ENCODE measurements at regions not wholly inside any gene's neighbourhood (a gene's known extent, or its start where the extent isn't known, plus 50 kb on each side); places are given as distances from the start of the nearest gene placed in this dataset.
"Not testable (repeated sequence)": the region's sequence is repeated elsewhere in the genome, so short reads cannot be mapped to it uniquely, and the experiment has no call there.

- no peak overlapping the region for H3K4me3 Mint-ChIP-seq
- ATAC-seq (replicated peaks in 1 of 4) = no peak
- no CpG with 5 or more reads among the region's 4 CpGs for WGBS (ENCODE audit: insufficient coverage)
- Histone ChIP-seq H3K4me1 (ENCODE audit: control insufficient read depth in 1 of 2, extremely low read depth in 1 of 2, insufficient read depth in 2 of 2, low read length in 2 of 2) (no peaks in the 10 kb centered on the region), H3K36me3 (ENCODE audit: control insufficient read depth in 2 of 2, extremely low read depth in 1 of 2, insufficient read depth in 1 of 2, low read length in 1 of 2) (no peaks in the 10 kb centered on the region), H3K27ac (ENCODE audit: low read length) (no peak overlapping the region), H3K27me3 (replicated peaks in 1 of 2; ENCODE audit: control insufficient read depth in 2 of 2, extremely low read depth in 1 of 2, insufficient read depth in 2 of 2, low read length in 1 of 2) (no peaks in the 10 kb centered on the region), H3K4me3 (ENCODE audit: control insufficient read depth in 1 of 2, extremely low read depth in 1 of 2, low read length in 1 of 2) (no peak overlapping the region), H3K9me3 (no peaks in the 10 kb centered on the region)
- DNase-seq = no peak
- CTCF ChIA-PET = no interaction called here
- POLR2A ChIA-PET = no interaction called here
- H3K36me3 Mint-ChIP-seq = peaks cover 23% of the 10 kb centered on the region
- no peaks in the 10 kb centered on the region for H3K4me1 Mint-ChIP-seq
- H3K27ac Mint-ChIP-seq = no peak overlapping the region
- H3K27me3 Mint-ChIP-seq = no peaks in the 10 kb centered on the region
- peaks cover 0 to 3% (median 0%) of the 10 kb centered on the region in 3 donors for H3K9me3 Mint-ChIP-seq
These were observed 225.8 kb upstream of the SPRY1 start for GRCh38 chr4:123170843-123171242.

GRCh38 chr4:123176605-123177004 is 220.0 kb upstream of the SPRY1 start:
- ATAC-seq (replicated peaks in 1 of 4) = no peak
- no peaks in the 10 kb centered on the region for H3K27me3 Mint-ChIP-seq
- no peak for DNase-seq
- peaks cover 19% of the 10 kb centered on the region for H3K36me3 Mint-ChIP-seq
- WGBS (ENCODE audit: insufficient coverage) = no CpG with 5 or more reads among the region's 2 CpGs
- POLR2A ChIA-PET = interaction anchor here in 1 of 2 donors (0.6 kb wide), 1 partner anchor 10 kb away, joined by 4 read pairs; no protein-coding TSS in a partner anchor
- Histone ChIP-seq H3K27ac (ENCODE audit: low read length) (no peak overlapping the region), H3K27me3 (replicated peaks in 1 of 2; ENCODE audit: control insufficient read depth in 2 of 2, extremely low read depth in 1 of 2, insufficient read depth in 2 of 2, low read length in 1 of 2) (no peaks in the 10 kb centered on the region), H3K9me3 (no peaks in the 10 kb centered on the region), H3K4me1 (ENCODE audit: control insufficient read depth in 1 of 2, extremely low read depth in 1 of 2, insufficient read depth in 2 of 2, low read length in 2 of 2) (no peaks in the 10 kb centered on the region), H3K4me3 (ENCODE audit: control insufficient read depth in 1 of 2, extremely low read depth in 1 of 2, low read length in 1 of 2) (no peak overlapping the region), H3K36me3 (ENCODE audit: control insufficient read depth in 2 of 2, extremely low read depth in 1 of 2, insufficient read depth in 1 of 2, low read length in 1 of 2) (no peaks in the 10 kb centered on the region)
- CTCF ChIA-PET = no interaction called here
- H3K4me3 Mint-ChIP-seq = no peak overlapping the region
- H3K9me3 Mint-ChIP-seq = peaks cover 0 to 3% (median 0%) of the 10 kb centered on the region in 3 donors
- no peak overlapping the region for H3K27ac Mint-ChIP-seq
- no peaks in the 10 kb centered on the region for H3K4me1 Mint-ChIP-seq

- POLR2A ChIA-PET = no interaction called here
- no peak overlapping the region for H3K4me3 Mint-ChIP-seq
These were observed 214.3 kb upstream of the SPRY1 start for GRCh38 chr4:123182289-123182688.

GRCh38 chr4:123183308-123183707 is 213.3 kb upstream of the SPRY1 start:
- no peak overlapping the region for H3K4me3 ChIP-seq (ENCODE audit: control insufficient read depth in 1 of 2, extremely low read depth in 1 of 2, low read length in 1 of 2)
- ChIA-PET CTCF (no interaction called here), POLR2A (no interaction called here)
- peaks cover 0 to 3% of the 10 kb centered on the region in 2 donors for H3K36me3 ChIP-seq (ENCODE audit: control insufficient read depth in 2 of 2, extremely low read depth in 1 of 2, insufficient read depth in 1 of 2, low read length in 1 of 2)
- no peaks in the 10 kb centered on the region for H3K4me1 Mint-ChIP-seq
- no peak overlapping the region for H3K27ac Mint-ChIP-seq
- WGBS (ENCODE audit: insufficient coverage) = no CpG with 5 or more reads among the region's 1 CpG
- H3K9me3 ChIP-seq = no peaks in the 10 kb centered on the region
- no peak overlapping the region for H3K27ac ChIP-seq (ENCODE audit: low read length)
- H3K27me3 ChIP-seq (replicated peaks in 1 of 2; ENCODE audit: control insufficient read depth in 2 of 2, extremely low read depth in 1 of 2, insufficient read depth in 2 of 2, low read length in 1 of 2) = no peaks in the 10 kb centered on the region
- H3K4me3 Mint-ChIP-seq = no peak overlapping the region
- no peaks in the 10 kb centered on the region for H3K4me1 ChIP-seq (ENCODE audit: control insufficient read depth in 1 of 2, extremely low read depth in 1 of 2, insufficient read depth in 2 of 2, low read length in 2 of 2)
- H3K27me3 Mint-ChIP-seq = no peaks in the 10 kb centered on the region
- no peaks in the 10 kb centered on the region for H3K9me3 Mint-ChIP-seq
- DNase-seq (no peak), ATAC-seq (replicated peaks in 1 of 4) (no peak)
- peaks cover 3% of the 10 kb centered on the region for H3K36me3 Mint-ChIP-seq

More at GRCh38 chr4:123182289-123182688, 214.3 kb upstream of the SPRY1 start:
- DNase-seq (no peak), ATAC-seq (replicated peaks in 1 of 4) (no peak)
- H3K9me3 Mint-ChIP-seq = no peaks in the 10 kb centered on the region
- H3K27me3 Mint-ChIP-seq = no peaks in the 10 kb centered on the region
- CTCF ChIA-PET = no interaction called here
- peaks cover 0 to 3% of the 10 kb centered on the region in 2 donors for H3K36me3 ChIP-seq (ENCODE audit: control insufficient read depth in 2 of 2, extremely low read depth in 1 of 2, insufficient read depth in 1 of 2, low read length in 1 of 2)
- no peak overlapping the region for H3K27ac ChIP-seq (ENCODE audit: low read length)
- no peak overlapping the region for H3K27ac Mint-ChIP-seq
- H3K4me3 ChIP-seq (ENCODE audit: control insufficient read depth in 1 of 2, extremely low read depth in 1 of 2, low read length in 1 of 2) = no peak overlapping the region
- no peaks in the 10 kb centered on the region for H3K9me3 ChIP-seq
- H3K27me3 ChIP-seq (replicated peaks in 1 of 2; ENCODE audit: control insufficient read depth in 2 of 2, extremely low read depth in 1 of 2, insufficient read depth in 2 of 2, low read length in 1 of 2) = no peaks in the 10 kb centered on the region
- H3K4me1 ChIP-seq (ENCODE audit: control insufficient read depth in 1 of 2, extremely low read depth in 1 of 2, insufficient read depth in 2 of 2, low read length in 2 of 2) = no peaks in the 10 kb centered on the region
- H3K36me3 Mint-ChIP-seq = peaks cover 6% of the 10 kb centered on the region
- no peaks in the 10 kb centered on the region for H3K4me1 Mint-ChIP-seq

- H3K27me3 ChIP-seq (replicated peaks in 1 of 2; ENCODE audit: control insufficient read depth in 2 of 2, extremely low read depth in 1 of 2, insufficient read depth in 2 of 2, low read length in 1 of 2) = not testable (repeated sequence)
- no CpG with 5 or more reads among the region's 2 CpGs for WGBS (ENCODE audit: insufficient coverage)
These were observed 212.8 kb upstream of the SPRY1 start for GRCh38 chr4:123183754-123184153.

GRCh38 chr4:123186731-123187130 is 209.9 kb upstream of the SPRY1 start:
- H3K4me3 Mint-ChIP-seq = no peak overlapping the region
- H3K4me1 Mint-ChIP-seq = peaks cover 0 to 3% (median 0%) of the 10 kb centered on the region in 3 donors
- no peak overlapping the region for H3K27ac ChIP-seq (ENCODE audit: low read length)
- H3K27me3 Mint-ChIP-seq = no peaks in the 10 kb centered on the region
- WGBS (ENCODE audit: insufficient coverage) = no CpG with 5 or more reads among the region's 1 CpG
- no peaks in the 10 kb centered on the region for H3K36me3 Mint-ChIP-seq
- no peak overlapping the region for H3K4me3 ChIP-seq (ENCODE audit: control insufficient read depth in 1 of 2, extremely low read depth in 1 of 2, low read length in 1 of 2)
- H3K36me3 ChIP-seq (ENCODE audit: control insufficient read depth in 2 of 2, extremely low read depth in 1 of 2, insufficient read depth in 1 of 2, low read length in 1 of 2) = peaks cover 0 to 3% of the 10 kb centered on the region in 2 donors
- ATAC-seq (replicated peaks in 1 of 4) = no peak
- no peak overlapping the region for H3K27ac Mint-ChIP-seq
- ChIA-PET CTCF (no interaction called here), POLR2A (interaction anchor here in 1 of 2 donors (0.5 kb wide), 1 partner anchor 10 kb away, joined by 4 read pairs; no protein-coding TSS in a partner anchor)
- H3K4me1 ChIP-seq (ENCODE audit: control insufficient read depth in 1 of 2, extremely low read depth in 1 of 2, insufficient read depth in 2 of 2, low read length in 2 of 2) = no peaks in the 10 kb centered on the region
- DNase-seq = no peak
- no peaks in the 10 kb centered on the region for H3K9me3 Mint-ChIP-seq
- no peaks in the 10 kb centered on the region for H3K9me3 ChIP-seq
- no peaks in the 10 kb centered on the region for H3K27me3 ChIP-seq (replicated peaks in 1 of 2; ENCODE audit: control insufficient read depth in 2 of 2, extremely low read depth in 1 of 2, insufficient read depth in 2 of 2, low read length in 1 of 2)

More at GRCh38 chr4:123183754-123184153, 212.8 kb upstream of the SPRY1 start:
- ATAC-seq (replicated peaks in 1 of 4); H3K9me3 Mint-ChIP-seq; H3K4me3 Mint-ChIP-seq; H3K36me3 ChIP-seq (ENCODE audit: control insufficient read depth in 2 of 2, extremely low read depth in 1 of 2, insufficient read depth in 1 of 2, low read length in 1 of 2); H3K9me3 ChIP-seq; H3K27me3 Mint-ChIP-seq; H3K4me3 ChIP-seq (ENCODE audit: control insufficient read depth in 1 of 2, extremely low read depth in 1 of 2, low read length in 1 of 2); POLR2A ChIA-PET; DNase-seq; H3K27ac Mint-ChIP-seq; CTCF ChIA-PET; H3K4me1 ChIP-seq (ENCODE audit: control insufficient read depth in 1 of 2, extremely low read depth in 1 of 2, insufficient read depth in 2 of 2, low read length in 2 of 2); H3K36me3 Mint-ChIP-seq; H3K4me1 Mint-ChIP-seq; H3K27ac ChIP-seq (ENCODE audit: low read length): not testable (repeated sequence)

- no peaks in the 10 kb centered on the region for H3K4me1 ChIP-seq (ENCODE audit: control insufficient read depth in 1 of 2, extremely low read depth in 1 of 2, insufficient read depth in 2 of 2, low read length in 2 of 2)
- H3K27ac Mint-ChIP-seq = no peak overlapping the region
- H3K36me3 ChIP-seq (ENCODE audit: control insufficient read depth in 2 of 2, extremely low read depth in 1 of 2, insufficient read depth in 1 of 2, low read length in 1 of 2) = no peaks in the 10 kb centered on the region
- WGBS (ENCODE audit: insufficient coverage) = 60% methylated on average over 1 of the region's 5 CpGs
- no peaks in the 10 kb centered on the region for H3K27me3 ChIP-seq (replicated peaks in 1 of 2; ENCODE audit: control insufficient read depth in 2 of 2, extremely low read depth in 1 of 2, insufficient read depth in 2 of 2, low read length in 1 of 2)
- no peaks in the 10 kb centered on the region for H3K9me3 Mint-ChIP-seq
- DNase-seq (no peak), ATAC-seq (replicated peaks in 1 of 4) (no peak)
- H3K4me1 Mint-ChIP-seq = peaks cover 0 to 3% (median 0%) of the 10 kb centered on the region in 3 donors
- POLR2A ChIA-PET = no interaction called here
- peaks cover 9% of the 10 kb centered on the region for H3K36me3 Mint-ChIP-seq
- H3K4me3 ChIP-seq (ENCODE audit: control insufficient read depth in 1 of 2, extremely low read depth in 1 of 2, low read length in 1 of 2) = no peak overlapping the region
- H3K4me3 Mint-ChIP-seq = no peak overlapping the region
- H3K9me3 ChIP-seq = no peaks in the 10 kb centered on the region
- no peaks in the 10 kb centered on the region for H3K27me3 Mint-ChIP-seq
- no peak overlapping the region for H3K27ac ChIP-seq (ENCODE audit: low read length)
- CTCF ChIA-PET = no interaction called here
These were observed 206.4 kb upstream of the SPRY1 start for GRCh38 chr4:123190176-123190575.

Measured in T-cell (primary cell).